Endodermal cell (in vitro differentiated cells): ENCODE measurements at regions not wholly inside any gene's neighbourhood (a gene's known extent, or its start where the extent isn't known, plus 50 kb on each side); places are given as distances from the start of the nearest gene placed in this dataset.
A peak's percentile ranks its signal among the peaks of the same experiment; 100 is the strongest.

ENCODE experiments used
- DNase-seq: peaks from one replicate; pipeline ENCODE4 v3.0.0-alpha.2; 2017
- H3K27ac ChIP-seq: 2 replicates; pipeline ENCODE4 v1.5.1; 2013; ENCODE audit warnings: mild to moderate bottlenecking, low read depth, low read length, moderate library complexity
- H3K27me3 ChIP-seq: 2 replicates; pipeline ENCODE4 v1.6.1; 2013; ENCODE audit warnings: mild to moderate bottlenecking, low read length, moderate library complexity; ENCODE audit not compliant: insufficient read depth, control insufficient read depth, poor library complexity, severe bottlenecking
- H3K36me3 ChIP-seq: 2 replicates; pipeline ENCODE4 v1.7.0; 2013; ENCODE audit warnings: mild to moderate bottlenecking, low read length, moderate library complexity; ENCODE audit not compliant: control insufficient read depth, insufficient read depth
- H3K4me1 ChIP-seq: one replicate; pipeline ENCODE4 v1.7.0; 2013; ENCODE audit warnings: low read length; ENCODE audit not compliant: control insufficient read depth, insufficient read depth
- H3K4me3 ChIP-seq: 2 replicates; pipeline ENCODE4 v1.5.1; 2013; ENCODE audit warnings: mild to moderate bottlenecking, low read length, moderate library complexity
- H3K9ac ChIP-seq: 2 replicates; pipeline ENCODE4 v1.6.1; 2013; ENCODE audit warnings: mild to moderate bottlenecking, low read length, moderate library complexity; ENCODE audit not compliant: poor library complexity, severe bottlenecking; ENCODE audit errors: extremely low read depth
- H3K9me3 ChIP-seq: 2 replicates; pipeline ENCODE4 v1.6.1; 2013; ENCODE audit warnings: mild to moderate bottlenecking, low read length, moderate library complexity; ENCODE audit not compliant: control insufficient read depth
- H3K27ac Mint-ChIP-seq: 2 replicates; pipeline ENCODE4 v1.8.0; 2020; ENCODE audit warnings: mixed read lengths
- H3K27me3 Mint-ChIP-seq: 2 replicates; pipeline ENCODE4 v1.8.0; 2021; ENCODE audit warnings: mild to moderate bottlenecking, mixed read lengths; ENCODE audit not compliant: insufficient read depth
- H3K36me3 Mint-ChIP-seq: 2 replicates; pipeline ENCODE4 v1.8.0; 2020; ENCODE audit warnings: low read depth, mixed read lengths
- H3K4me1 Mint-ChIP-seq: 2 replicates; pipeline ENCODE4 v1.8.0; 2020; ENCODE audit warnings: mixed read lengths
- H3K4me3 Mint-ChIP-seq: 2 replicates; pipeline ENCODE4 v1.8.0; 2020; ENCODE audit warnings: mild to moderate bottlenecking, moderate library complexity, mixed read lengths
- H3K9me3 Mint-ChIP-seq: 2 replicates; pipeline ENCODE4 v1.8.0; 2020; ENCODE audit warnings: mild to moderate bottlenecking, mixed read lengths
- WGBS, 2 experiments: methylation state at CpG; one replicate each; pipeline versions ENCODE4 v1.1.5 to v1.1.7; 2013; ENCODE audit warnings: missing lambda C conversion rate in 2 of 2, mixed read lengths in 1 of 2; ENCODE audit not compliant: insufficient coverage in 1 of 2, insufficient read length in 1 of 2; 5-methylcytosine and 5-hydroxymethylcytosine counted together
- TF ChIP-seq, protein P1 (sequence below): fragments of 200-600 bp; sonication (generic); conservative IDR thresholded peaks from 2 replicates; pipeline ENCODE4 v1.5.0; 2021; ENCODE audit warnings: antibody characterized with exemption, mild to moderate bottlenecking

DNA sequence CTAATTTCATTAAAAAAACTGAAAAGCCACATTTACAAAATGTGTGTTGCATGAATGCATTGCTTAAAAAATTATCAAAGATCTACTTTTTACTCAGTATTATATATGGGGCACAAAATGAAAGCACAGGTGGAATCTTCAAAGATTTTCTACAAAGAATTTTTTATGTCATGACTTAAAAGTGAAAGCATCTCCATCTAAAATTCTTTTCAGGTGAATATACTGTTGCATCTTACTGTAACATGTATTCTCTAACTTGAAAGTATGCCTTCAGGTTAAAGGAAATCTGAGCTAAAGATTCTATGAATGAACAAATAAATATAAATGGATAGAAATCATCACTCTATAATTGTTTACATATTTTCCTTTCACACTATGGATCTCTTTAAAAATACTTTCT is 66.8 kb upstream of the WDR75 start:
- Histone ChIP-seq H3K27me3 (no peaks in the 10 kb centered on the region), H3K9me3 (no peaks in the 10 kb centered on the region)
- no peak overlapping the region for H3K4me3 Mint-ChIP-seq

DNA sequence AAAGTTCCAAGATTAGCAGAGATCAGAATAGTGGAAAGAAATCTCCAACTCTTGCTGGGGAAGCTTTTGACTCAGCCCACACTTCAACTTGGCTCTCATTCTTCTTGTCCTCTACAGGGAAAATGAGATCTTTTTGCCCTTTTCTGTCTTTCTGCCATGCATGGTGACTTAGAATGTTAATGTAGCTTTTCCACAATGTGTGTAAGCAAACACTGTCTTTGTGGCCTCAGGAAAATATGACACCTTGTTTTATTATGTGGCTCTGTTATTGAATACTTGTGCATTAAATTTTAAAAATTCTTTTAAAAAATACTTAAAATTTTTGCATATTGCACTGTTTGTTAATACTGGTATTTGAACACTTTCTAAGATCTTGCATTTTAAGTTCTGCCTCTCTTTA is 65.4 kb upstream of the WDR75 start:
- TF ChIP-seq, protein P1, sequence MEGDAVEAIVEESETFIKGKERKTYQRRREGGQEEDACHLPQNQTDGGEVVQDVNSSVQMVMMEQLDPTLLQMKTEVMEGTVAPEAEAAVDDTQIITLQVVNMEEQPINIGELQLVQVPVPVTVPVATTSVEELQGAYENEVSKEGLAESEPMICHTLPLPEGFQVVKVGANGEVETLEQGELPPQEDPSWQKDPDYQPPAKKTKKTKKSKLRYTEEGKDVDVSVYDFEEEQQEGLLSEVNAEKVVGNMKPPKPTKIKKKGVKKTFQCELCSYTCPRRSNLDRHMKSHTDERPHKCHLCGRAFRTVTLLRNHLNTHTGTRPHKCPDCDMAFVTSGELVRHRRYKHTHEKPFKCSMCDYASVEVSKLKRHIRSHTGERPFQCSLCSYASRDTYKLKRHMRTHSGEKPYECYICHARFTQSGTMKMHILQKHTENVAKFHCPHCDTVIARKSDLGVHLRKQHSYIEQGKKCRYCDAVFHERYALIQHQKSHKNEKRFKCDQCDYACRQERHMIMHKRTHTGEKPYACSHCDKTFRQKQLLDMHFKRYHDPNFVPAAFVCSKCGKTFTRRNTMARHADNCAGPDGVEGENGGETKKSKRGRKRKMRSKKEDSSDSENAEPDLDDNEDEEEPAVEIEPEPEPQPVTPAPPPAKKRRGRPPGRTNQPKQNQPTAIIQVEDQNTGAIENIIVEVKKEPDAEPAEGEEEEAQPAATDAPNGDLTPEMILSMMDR = no peak
- H3K27ac ChIP-seq = no peak overlapping the region
- H3K4me3 ChIP-seq = no peak overlapping the region
- no peaks in the 10 kb centered on the region for H3K27me3 ChIP-seq
- no peaks in the 10 kb centered on the region for H3K9me3 ChIP-seq
- no peaks in the 10 kb centered on the region for H3K4me1 ChIP-seq
- H3K36me3 ChIP-seq = no peaks in the 10 kb centered on the region
- DNase-seq = no peak
- H3K4me3 Mint-ChIP-seq = no peak overlapping the region
- no peaks in the 10 kb centered on the region for H3K36me3 Mint-ChIP-seq
- no peaks in the 10 kb centered on the region for H3K4me1 Mint-ChIP-seq
- no peaks in the 10 kb centered on the region for H3K9me3 Mint-ChIP-seq
- no peak overlapping the region for H3K27ac Mint-ChIP-seq
- H3K9ac ChIP-seq = no peak overlapping the region
- H3K27me3 Mint-ChIP-seq = no peaks in the 10 kb centered on the region

More for the DNA sequence above, 66.8 kb upstream of the WDR75 start:
- TF ChIP-seq, protein P1 = no peak
- Mint-ChIP-seq H3K9me3 (no peaks in the 10 kb centered on the region), H3K27me3 (no peaks in the 10 kb centered on the region), H3K36me3 (no peaks in the 10 kb centered on the region), H3K27ac (no peak overlapping the region), H3K4me1 (no peaks in the 10 kb centered on the region)
- no peak overlapping the region for H3K27ac ChIP-seq
- H3K9ac ChIP-seq = no peak overlapping the region
- H3K4me1 ChIP-seq = no peaks in the 10 kb centered on the region
- no peak for DNase-seq
- H3K36me3 ChIP-seq = no peaks in the 10 kb centered on the region
- H3K4me3 ChIP-seq = no peak overlapping the region

DNA sequence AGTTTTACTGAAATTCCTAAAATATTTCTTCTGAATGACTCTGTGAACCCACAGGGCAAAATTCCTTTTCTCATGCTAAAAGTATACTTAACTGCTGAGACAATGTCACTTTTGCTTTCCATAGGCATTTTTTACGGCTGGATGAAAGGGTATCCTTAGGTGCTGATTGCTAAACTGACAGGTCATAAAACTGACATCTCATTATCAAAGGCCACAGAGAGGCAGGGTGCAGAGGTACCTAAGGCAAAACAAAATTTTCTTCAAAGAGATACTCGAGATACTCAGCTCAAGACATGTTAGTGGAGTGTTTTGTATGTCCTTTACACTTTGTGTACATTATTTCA is 62.0 kb upstream of the WDR75 start:
- no peaks in the 10 kb centered on the region for H3K4me1 ChIP-seq
- TF ChIP-seq, protein P1 = no peak
- Mint-ChIP-seq H3K9me3 (no peaks in the 10 kb centered on the region), H3K4me3 (no peak overlapping the region), H3K36me3 (no peaks in the 10 kb centered on the region), H3K27me3 (no peaks in the 10 kb centered on the region), H3K27ac (no peak overlapping the region), H3K4me1 (no peaks in the 10 kb centered on the region)
- H3K9ac ChIP-seq = no peak overlapping the region
- no peaks in the 10 kb centered on the region for H3K9me3 ChIP-seq
- no peaks in the 10 kb centered on the region for H3K27me3 ChIP-seq
- H3K36me3 ChIP-seq = no peaks in the 10 kb centered on the region
- no peak overlapping the region for H3K4me3 ChIP-seq
- H3K27ac ChIP-seq = peak overlapping the region; percentile 28
- 58% methylated on average over 1 of the region's 2 CpGs; no CpG with 5 or more reads in 1 of the 2 experiments for WGBS, 2 experiments
- no peak for DNase-seq
